OCI-LY7 (cell line): ENCODE measurements at regions not wholly inside any gene's neighbourhood (a gene's known extent, or its start where the extent isn't known, plus 50 kb on each side); places are given as distances from the start of the nearest gene placed in this dataset.

Experiments
- CTCF ChIP-seq: fragments of 200-600 bp; sonication (generic); conservative IDR thresholded peaks from 2 replicates; pipeline ENCODE4 v1.5.1; 2014; ENCODE audit warnings: mild to moderate bottlenecking, antibody characterized with exemption, low read length, moderate library complexity, mixed read lengths
- EZH2phosphoT487 ChIP-seq: fragments of 200-600 bp; sonication (generic); IDR thresholded peaks from 2 replicates; pipeline ENCODE4 v1.6.1; 2018; ENCODE audit warnings: low read depth, borderline replicate concordance, mild to moderate bottlenecking, mixed run types, antibody characterized with exemption, low read length, moderate library complexity, mixed read lengths

GRCh38 chr22:49306632-49307480 lies 520.8 kb downstream of the BRD1 start:
- TF ChIP-seq CTCF = no peak
- no peak for TF ChIP-seq EZH2phosphoT487
